H1 (cell line): ENCODE measurements at regions not wholly inside any gene's neighbourhood (a gene's known extent, or its start where the extent isn't known, plus 50 kb on each side); places are given as distances from the start of the nearest gene placed in this dataset.

Experiments used
- CTCF ChIA-PET: fragments of 300-600 bp; sonication (Branson Sonifier 250); formaldehyde crosslinking; loops from one replicate; lab custom pipeline; 2021; ENCODE audit not compliant: partially characterized antibody; lab: Charles Lee
- POLR2A ChIA-PET: fragments of 300-600 bp; sonication (Branson Sonifier 250); formaldehyde crosslinking; loops from one replicate; lab custom pipeline; 2021; ENCODE audit warnings: inconsistent platforms; ENCODE audit not compliant: partially characterized antibody; lab: Charles Lee
- DNase-seq, 2 experiments: peaks; one replicate each; pipeline versions ENCODE4 v3.0.0 to v3.0.0-alpha.2; 2010 to 2022; ENCODE audit warnings: low spot score in 2 of 2, low read depth in 1 of 2, mixed read lengths in 1 of 2
- FAIRE-seq: peaks from 2 replicates; lab custom pipeline; 2011; peaks lifted over from hg19 to GRCh38; lab: Jason Lieb, UNC
- H2AFZ ChIP-seq: 2 replicates; pipeline ENCODE4 v1.8.1; 2012; ENCODE audit warnings: low read length, inconsistent platforms
- H2AK5ac ChIP-seq: 2 replicates; pipeline ENCODE4 v1.6.1; 2013; ENCODE audit warnings: low read depth, low read length
- H2BK120ac ChIP-seq: replicated peaks from 2 replicates; pipeline ENCODE3; 2013; ENCODE audit warnings: low read depth, low read length, inconsistent platforms
- H2BK12ac ChIP-seq: 2 replicates; pipeline ENCODE4 v1.6.1; 2013; ENCODE audit warnings: low read depth, low read length
- H2BK15ac ChIP-seq: 2 replicates; pipeline ENCODE4 v1.6.1; 2013; ENCODE audit warnings: low read length
- H2BK20ac ChIP-seq: 2 replicates; pipeline ENCODE4 v1.6.1; 2013; ENCODE audit warnings: low read length
- H2BK5ac ChIP-seq: 2 replicates; pipeline ENCODE4 v1.6.1; 2013; ENCODE audit warnings: low read depth, low read length
- H3K14ac ChIP-seq: 2 replicates; pipeline ENCODE4 v1.6.1; 2013; ENCODE audit warnings: inconsistent platforms; ENCODE audit not compliant: insufficient read length
- H3K18ac ChIP-seq: 2 replicates; pipeline ENCODE4 v1.6.1; 2013; ENCODE audit warnings: low read length; ENCODE audit errors: extremely low read depth
- H3K23ac ChIP-seq: 2 replicates; pipeline ENCODE4 v1.6.1; 2013; ENCODE audit warnings: inconsistent platforms; ENCODE audit not compliant: insufficient read length
- H3K23me2 ChIP-seq: 2 replicates; pipeline ENCODE4 v1.6.1; 2013; ENCODE audit warnings: low read depth, low read length
- H3K27ac ChIP-seq: 2 replicates; pipeline ENCODE4 v1.6.1; 2011; ENCODE audit warnings: low read depth, low read length, inconsistent platforms
- H3K27me3 ChIP-seq, 4 experiments: replicated peaks in 1 of 4; 1 replicate in 1 of 4; 2 replicates in 3 of 4; pipeline versions ENCODE4 v1.6.1 to v1.8.1; 2011 to 2013; ENCODE audit warnings: low read length in 3 of 4, mild to moderate bottlenecking in 3 of 4, inconsistent platforms in 2 of 4, mixed read lengths in 2 of 4, moderate library complexity in 1 of 4; ENCODE audit not compliant: control insufficient read depth in 3 of 4, insufficient read depth in 3 of 4; ENCODE audit errors: extremely low read depth in 1 of 4
- H3K36me3 ChIP-seq, 4 experiments: 2 replicates each; pipeline versions ENCODE4 v1.6.1 to v1.8.1; 2011 to 2013; ENCODE audit warnings: mild to moderate bottlenecking in 4 of 4, low read length in 3 of 4, moderate library complexity in 2 of 4, control low read depth in 1 of 4, inconsistent platforms in 1 of 4; ENCODE audit not compliant: insufficient read depth in 4 of 4, control insufficient read depth in 2 of 4
- H3K4ac ChIP-seq: replicated peaks from 2 replicates; pipeline ENCODE3; 2013; ENCODE audit warnings: low read length, low read depth, mixed read lengths, inconsistent platforms; ENCODE audit not compliant: insufficient read length
- H3K4me1 ChIP-seq, 4 experiments: replicated peaks in 1 of 4; 1 replicate in 1 of 4; 2 replicates in 3 of 4; pipeline versions ENCODE4 v1.6.1 to v1.8.1; 2011 to 2013; ENCODE audit warnings: low read length in 3 of 4, inconsistent platforms in 2 of 4, mixed read lengths in 1 of 4; ENCODE audit not compliant: insufficient read depth in 4 of 4, control insufficient read depth in 3 of 4
- H3K4me2 ChIP-seq, 2 experiments: 2 replicates each; pipeline versions ENCODE4 v1.6.1 to v1.8.1; 2011 to 2013; ENCODE audit warnings: low read depth in 2 of 2, low read length in 2 of 2, control low read depth in 1 of 2, inconsistent platforms in 1 of 2, mild to moderate bottlenecking in 1 of 2; ENCODE audit not compliant: insufficient read depth in 1 of 2
- H3K4me3 ChIP-seq, 4 experiments: fragments of 200-600, 300-600 bp in 1 of 4; sonication (generic), shearing (Covaris generic), sonication (Bioruptor Twin) in 1 of 4; 2 replicates each; pipeline versions ENCODE4 v1.5.1 to v1.8.1; 2011 to 2016; ENCODE audit warnings: low read length in 4 of 4, low read depth in 3 of 4, control low read depth in 2 of 4, inconsistent platforms in 2 of 4, mild to moderate bottlenecking in 2 of 4, mixed read lengths in 1 of 4, moderate library complexity in 1 of 4; ENCODE audit not compliant: insufficient read depth in 2 of 4; ENCODE audit errors: extremely low read depth in 1 of 4
- H3K56ac ChIP-seq: replicated peaks from 2 replicates; pipeline ENCODE3; 2013; ENCODE audit warnings: low read depth, mild to moderate bottlenecking, mixed read lengths, low read length, inconsistent platforms; ENCODE audit not compliant: insufficient read length
- H3K79me1 ChIP-seq: 2 replicates; pipeline ENCODE4 v1.6.1; 2013; ENCODE audit warnings: low read depth, low read length, control low read depth
- H3K79me2 ChIP-seq, 2 experiments: 2 replicates each; pipeline versions ENCODE4 v1.6.1 to v1.8.1; 2012 to 2013; ENCODE audit warnings: low read length in 2 of 2, mild to moderate bottlenecking in 2 of 2, inconsistent platforms in 1 of 2; ENCODE audit not compliant: insufficient read depth in 2 of 2, control insufficient read depth in 1 of 2
- H3K9ac ChIP-seq, 4 experiments: replicated peaks in 1 of 4; 1 replicate in 1 of 4; 2 replicates in 3 of 4; pipeline versions ENCODE4 v1.6.1 to v1.8.1; 2011 to 2013; ENCODE audit warnings: low read depth in 3 of 4, low read length in 3 of 4, control low read depth in 2 of 4, mild to moderate bottlenecking in 2 of 4, moderate library complexity in 2 of 4, inconsistent platforms in 1 of 4; ENCODE audit errors: extremely low read depth in 1 of 4
- H3K9me3 ChIP-seq, 2 experiments: 2 replicates each; pipeline versions ENCODE4 v1.6.1 to v1.8.1; 2012 to 2013; ENCODE audit warnings: mild to moderate bottlenecking in 2 of 2, moderate library complexity in 2 of 2, control low read depth in 1 of 2, inconsistent platforms in 1 of 2, low read depth in 1 of 2, low read length in 1 of 2, mixed read lengths in 1 of 2; ENCODE audit not compliant: insufficient read depth in 2 of 2
- H4K20me1 ChIP-seq, 2 experiments: replicated peaks in 1 of 2; 2 replicates each; pipeline versions ENCODE3 to v1.8.1; 2011 to 2013; ENCODE audit warnings: inconsistent platforms in 2 of 2, low read length in 2 of 2, mild to moderate bottlenecking in 1 of 2; ENCODE audit not compliant: insufficient read depth in 2 of 2, control insufficient read depth in 1 of 2
- H4K5ac ChIP-seq: 2 replicates; pipeline ENCODE4 v1.6.1; 2013; ENCODE audit warnings: low read length, low read depth, mixed read lengths, inconsistent platforms; ENCODE audit not compliant: insufficient read length
- H4K8ac ChIP-seq: 2 replicates; pipeline ENCODE4 v1.8.0; 2013; ENCODE audit warnings: mild to moderate bottlenecking, moderate library complexity, low read length, inconsistent platforms; ENCODE audit not compliant: insufficient read depth; ENCODE audit errors: extremely low read depth
- H4K91ac ChIP-seq: replicated peaks from 2 replicates; pipeline ENCODE3; 2013; ENCODE audit warnings: low read length, mixed read lengths, inconsistent platforms; ENCODE audit not compliant: insufficient read length
- CBX5 ChIP-seq: fragments of 300-800, 300-1000 bp; sonication (generic); IDR thresholded peaks from 2 replicates; pipeline ENCODE4 v1.7.1; 2016; ENCODE audit warnings: antibody characterized with exemption, low read length, low read depth
- EGR1 ChIP-seq: IDR thresholded peaks from 2 replicates; pipeline ENCODE4 v1.6.1; 2011; ENCODE audit warnings: low read depth, low read length, borderline replicate concordance
- FOSL1 ChIP-seq: IDR thresholded peaks from 2 replicates; pipeline ENCODE4 v1.6.1; 2011; ENCODE audit warnings: mild to moderate bottlenecking, low read depth, low read length, moderate library complexity; ENCODE audit not compliant: insufficient read depth
- HDAC6 ChIP-seq: IDR thresholded peaks from one replicate; pipeline ENCODE4 v1.7.1; 2012; ENCODE audit warnings: low read depth, mild to moderate bottlenecking, inconsistent platforms, low read length, moderate library complexity
- NANOG ChIP-seq: IDR thresholded peaks from 2 replicates; pipeline ENCODE4 v1.6.1; 2011; ENCODE audit warnings: low read length, low read depth, mild to moderate bottlenecking, inconsistent platforms; ENCODE audit not compliant: insufficient read depth, poor library complexity, severe bottlenecking
- PHF8 ChIP-seq: fragments of 200-600 bp; sonication (generic); conservative IDR thresholded peaks from 2 replicates; pipeline ENCODE4 v1.7.1; 2012; ENCODE audit warnings: low read depth, mild to moderate bottlenecking, inconsistent platforms, low read length, moderate library complexity
- RAD21 ChIP-seq, 2 experiments: IDR thresholded peaks in 1 of 2; conservative IDR thresholded peaks in 1 of 2; 2 replicates each; pipeline ENCODE4 v1.6.1; 2011; ENCODE audit warnings: low read depth in 2 of 2, low read length in 2 of 2, improper control_type of control experiment in 1 of 2, inconsistent platforms in 1 of 2, mild to moderate bottlenecking in 1 of 2, moderate library complexity in 1 of 2
- RXRA ChIP-seq: IDR thresholded peaks from 2 replicates; pipeline ENCODE4 v1.6.1; 2011; ENCODE audit warnings: low read depth, mild to moderate bottlenecking, low read length, moderate library complexity; ENCODE audit not compliant: insufficient read depth
- TAF7 ChIP-seq: optimal IDR thresholded peaks from 2 replicates; pipeline ENCODE3; 2011; ENCODE audit warnings: low read depth, mild to moderate bottlenecking, inconsistent platforms, low read length, moderate library complexity, borderline replicate concordance
- whole genome bisulfite sequencing, 2 experiments: shearing (Covaris generic) in 1 of 2; methylation state at CpG; one replicate each; pipeline versions ENCODE4 v1.1.6 to v1.1.7; 2013 to 2015; ENCODE audit warnings: low lambda C conversion rate in 2 of 2, mixed read lengths in 2 of 2, inconsistent platforms in 1 of 2, low coverage in 1 of 2, missing lambda C conversion rate in 1 of 2; ENCODE audit not compliant: insufficient replicate concordance in 2 of 2, insufficient coverage in 1 of 2, insufficient read length in 1 of 2; ENCODE audit errors: extremely low coverage in 1 of 2, missing lambda C conversion rate in 1 of 2; 5-methylcytosine and 5-hydroxymethylcytosine counted together
- TF ChIP-seq, protein P1 (sequence below): IDR thresholded peaks from 2 replicates; pipeline ENCODE4 v1.6.1; 2012; ENCODE audit warnings: inconsistent platforms
- TF ChIP-seq, protein P2 (sequence below): IDR thresholded peaks from 2 replicates; pipeline ENCODE4 v1.6.1; 2012; ENCODE audit warnings: inconsistent platforms

DNA sequence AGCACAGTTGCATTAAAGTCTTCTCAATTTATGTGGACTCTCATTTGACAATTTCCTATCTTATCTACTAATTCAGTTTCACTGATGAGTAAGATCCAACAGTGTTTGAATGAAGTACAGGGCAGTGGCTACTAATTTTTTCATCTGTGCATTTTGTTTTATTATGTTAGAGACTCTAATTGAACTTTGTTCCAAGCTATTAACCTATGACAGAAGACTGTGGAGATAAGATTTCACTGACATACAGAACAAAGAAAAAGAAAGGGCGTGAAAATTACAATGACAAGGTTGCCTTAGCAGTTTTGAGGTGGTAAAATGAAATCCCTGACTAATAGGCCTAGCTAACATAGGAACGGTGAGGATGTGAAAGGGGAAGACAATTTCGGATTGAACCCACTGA lies 153.2 kb upstream of the SOX5 start:
- Histone ChIP-seq H2BK5ac (no peak overlapping the region), H2AFZ (no peak overlapping the region), H3K4ac (no peak overlapping the region), H2BK12ac (no peak overlapping the region), H4K91ac (no peak overlapping the region), H2BK20ac (no peak overlapping the region), H3K23me2 (no peaks in the 10 kb centered on the region), H3K79me2 (no peaks in the 10 kb centered on the region), H3K27ac (no peak overlapping the region), H3K4me2 (no peak overlapping the region), H2BK120ac (no peak overlapping the region), H4K8ac (no peak overlapping the region), H4K5ac (no peak overlapping the region), H3K36me3 (no peaks in the 10 kb centered on the region), H3K18ac (no peak overlapping the region), H3K4me3 (no peak overlapping the region), H3K23ac (no peak overlapping the region), H2AK5ac (no peak overlapping the region), H3K9ac (no peak overlapping the region), H4K20me1 (no peaks in the 10 kb centered on the region), H3K56ac (no peak overlapping the region), H3K9me3 (no peaks in the 10 kb centered on the region), H3K14ac (no peak overlapping the region), H3K79me1 (no peaks in the 10 kb centered on the region), H3K27me3 (no peaks in the 10 kb centered on the region), H3K4me1 (no peaks in the 10 kb centered on the region), H2BK15ac (no peak overlapping the region)
- WGBS, 2 experiments = 93% methylated on average over 3 of the region's 3 CpGs; no CpG with 5 or more reads in 1 of the 2 experiments
- ChIA-PET CTCF (interaction anchor here (0.6 to 1.2 kb wide), 3 partner anchors 12 to 499 kb away, joined by 3 to 5 read pairs (median 4); no protein-coding TSS in a partner anchor), POLR2A (no interaction called here)
- TF ChIP-seq PHF8 = no peak
- TF ChIP-seq NANOG = no peak
- TF ChIP-seq EGR1 = no peak
- TF ChIP-seq RXRA = no peak
- TF ChIP-seq RAD21 (IDR thresholded peaks at IDR 0.05 in 1 of 2, conservative IDR thresholded peaks at IDR 0.05 in 1 of 2; ENCODE audit: low read depth in 2 of 2, low read length in 2 of 2) = no peak
- TF ChIP-seq HDAC6 = no peak
- TF ChIP-seq CBX5 = no peak
- TF ChIP-seq, protein P1, sequence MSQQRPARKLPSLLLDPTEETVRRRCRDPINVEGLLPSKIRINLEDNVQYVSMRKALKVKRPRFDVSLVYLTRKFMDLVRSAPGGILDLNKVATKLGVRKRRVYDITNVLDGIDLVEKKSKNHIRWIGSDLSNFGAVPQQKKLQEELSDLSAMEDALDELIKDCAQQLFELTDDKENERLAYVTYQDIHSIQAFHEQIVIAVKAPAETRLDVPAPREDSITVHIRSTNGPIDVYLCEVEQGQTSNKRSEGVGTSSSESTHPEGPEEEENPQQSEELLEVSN = no peak
- TF ChIP-seq FOSL1 = no peak
- TF ChIP-seq TAF7 = no peak
- TF ChIP-seq, protein P2, sequence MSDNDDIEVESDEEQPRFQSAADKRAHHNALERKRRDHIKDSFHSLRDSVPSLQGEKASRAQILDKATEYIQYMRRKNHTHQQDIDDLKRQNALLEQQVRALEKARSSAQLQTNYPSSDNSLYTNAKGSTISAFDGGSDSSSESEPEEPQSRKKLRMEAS = no peak
- no peak for DNase-seq
- no peak for FAIRE-seq
